ENCODE measurements at regions not wholly inside any gene's neighbourhood (a gene's known extent, or its start where the extent isn't known, plus 50 kb on each side); places are given as distances from the start of the nearest gene placed in this dataset.

DNA sequence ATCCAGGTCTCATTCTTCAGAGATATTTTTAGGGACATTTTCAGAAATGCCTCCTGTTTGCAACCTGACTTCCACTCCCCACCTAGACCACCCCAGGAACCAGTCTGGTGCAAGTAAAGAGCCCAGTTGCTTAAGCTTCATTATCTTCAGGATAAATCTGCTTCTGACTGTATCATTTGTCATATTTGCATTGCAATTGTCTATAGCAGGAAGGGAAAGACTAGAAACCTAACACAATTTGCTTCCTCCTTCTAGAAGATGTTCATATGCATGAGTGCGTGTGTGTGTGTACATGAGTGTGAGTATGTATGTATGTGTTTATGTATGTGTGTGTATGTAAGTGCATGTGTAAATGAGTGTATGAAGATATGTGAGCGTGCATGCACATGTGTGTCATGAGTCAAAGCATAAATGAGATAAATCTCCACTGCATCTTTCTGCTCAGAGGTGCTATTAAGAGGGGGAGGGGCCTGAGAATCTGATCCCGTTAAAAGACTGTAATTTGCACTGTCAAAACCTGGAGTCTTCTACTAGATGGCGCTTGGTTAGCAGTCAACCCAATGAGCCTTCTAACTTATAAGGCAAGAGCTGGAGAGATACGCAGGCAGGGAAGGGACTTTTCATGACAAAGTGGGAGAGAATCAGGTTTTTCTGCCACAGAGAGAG, 178.8 kb upstream of the KL start:
- TF ChIP-seq POLR2AphosphoS5 (IDR thresholded peaks at IDR 0.05) (no peak), POLR2A (IDR thresholded peaks at IDR 0.05) (no peak)

Measured in prostate gland (tissue), 1 donor.